Endothelial cell of umbilical vein (primary cell): ENCODE measurements at regions not wholly inside any gene's neighbourhood (a gene's known extent, or its start where the extent isn't known, plus 50 kb on each side); places are given as distances from the start of the nearest gene placed in this dataset.

Experiments used
- BruUV-seq: library from RNA; stranded (reverse); fragments of 400-500 nt; replicated peaks from 2 replicates; lab custom pipeline; 2021; lab: Mats Ljungman, UMichigan
- CTCF ChIA-PET: fragments of 300-600, 350-600 bp; sonication (Branson Sonifier 250); formaldehyde crosslinking; loops from one replicate; lab custom pipeline; 2021; ENCODE audit warnings: antibody characterized with exemption, inconsistent platforms; lab: Charles Lee
- POLR2A ChIA-PET: fragments of 300-600, 350-600 bp; sonication (Branson Sonifier 250); formaldehyde crosslinking; loops from one replicate; lab custom pipeline; 2021; ENCODE audit warnings: antibody characterized with exemption, inconsistent platforms; lab: Charles Lee
- DNase-seq: peaks from one replicate; pipeline ENCODE4 v3.0.0-alpha.2; 2011; ENCODE audit warnings: low read depth, low spot score
- FAIRE-seq: peaks from 2 replicates; lab custom pipeline; 2011; peaks lifted over from hg19 to GRCh38; lab: Jason Lieb, UNC
- H2AFZ ChIP-seq: 2 replicates; pipeline ENCODE4 v1.6.0; 2012; ENCODE audit warnings: low read depth, low read length, control low read depth, inconsistent platforms
- H3K27ac ChIP-seq: 2 replicates; pipeline ENCODE4 v1.5.1; 2011; ENCODE audit warnings: low read depth, mild to moderate bottlenecking, control low read depth, low read length, moderate library complexity; ENCODE audit not compliant: insufficient read depth
- H3K27me3 ChIP-seq, 2 experiments: 2 replicates each; pipeline versions ENCODE4 v1.6.0 to v1.6.1; 2011; ENCODE audit warnings: low read length in 2 of 2, mixed read lengths in 1 of 2; ENCODE audit not compliant: control insufficient read depth in 2 of 2, insufficient read depth in 2 of 2
- H3K36me3 ChIP-seq, 2 experiments: 2 replicates in 1 of 2; 3 replicates in 1 of 2; pipeline ENCODE4 v1.5.1; 2011; ENCODE audit warnings: low read length in 2 of 2, mild to moderate bottlenecking in 1 of 2, moderate library complexity in 1 of 2; ENCODE audit not compliant: control insufficient read depth in 2 of 2, insufficient read depth in 2 of 2; ENCODE audit errors: extremely low read depth in 1 of 2
- H3K4me1 ChIP-seq: 3 replicates; pipeline ENCODE4 v1.5.1; 2011; ENCODE audit warnings: mild to moderate bottlenecking, low read length; ENCODE audit not compliant: control insufficient read depth, insufficient read depth; ENCODE audit errors: extremely low read depth
- H3K4me2 ChIP-seq: 2 replicates; pipeline ENCODE4 v1.6.1; 2011; ENCODE audit warnings: low read length, control low read depth, mixed read lengths; ENCODE audit not compliant: insufficient read depth
- H3K4me3 ChIP-seq, 3 experiments: fragments of 200-600 bp in 1 of 3; sonication (generic), shearing (Covaris generic) in 1 of 3; replicated peaks in 1 of 3; 2 replicates each; pipeline ENCODE4 v1.5.1; 2011 to 2016; ENCODE audit warnings: control low read depth in 3 of 3, low read length in 3 of 3, mild to moderate bottlenecking in 2 of 3, inconsistent platforms in 1 of 3, low read depth in 1 of 3, moderate library complexity in 1 of 3; ENCODE audit not compliant: insufficient read depth in 1 of 3
- H3K79me2 ChIP-seq: 2 replicates; pipeline ENCODE4 v1.6.0; 2012; ENCODE audit warnings: low read length, inconsistent platforms; ENCODE audit not compliant: control insufficient read depth, insufficient read depth
- H3K9ac ChIP-seq: replicated peaks from 2 replicates; pipeline ENCODE3; 2011; ENCODE audit warnings: low read length, control low read depth; ENCODE audit not compliant: insufficient read depth; ENCODE audit errors: extremely low read depth
- H3K9me1 ChIP-seq: replicated peaks from 3 replicates; pipeline ENCODE4 v1.6.0; 2011; ENCODE audit warnings: mild to moderate bottlenecking, low read length; ENCODE audit not compliant: control insufficient read depth, insufficient read depth; ENCODE audit errors: extremely low read depth
- H3K9me3 ChIP-seq: replicated peaks from 2 replicates; pipeline ENCODE4 v1.5.1; 2012; ENCODE audit warnings: low read length, inconsistent platforms; ENCODE audit not compliant: control insufficient read depth, insufficient read depth
- H4K20me1 ChIP-seq: replicated peaks from 2 replicates; pipeline ENCODE3; 2011; ENCODE audit warnings: mild to moderate bottlenecking, low read length; ENCODE audit not compliant: control insufficient read depth, insufficient read depth; ENCODE audit errors: extremely low read depth
- FOS ChIP-seq: IDR thresholded peaks from 2 replicates; pipeline ENCODE4 v1.6.1; 2011; ENCODE audit warnings: mild to moderate bottlenecking, low read length, moderate library complexity, borderline replicate concordance; ENCODE audit not compliant: insufficient read depth
- GATA2 ChIP-seq: IDR thresholded peaks from 2 replicates; pipeline ENCODE4 v1.7.0; 2011; ENCODE audit warnings: low read depth, mild to moderate bottlenecking, moderate library complexity, mixed read lengths, low read length; ENCODE audit not compliant: insufficient read length, insufficient read depth
- POLR2AphosphoS5 ChIP-seq: IDR thresholded peaks from 2 replicates; pipeline ENCODE4 v1.6.1; 2012; ENCODE audit warnings: low read depth, mild to moderate bottlenecking, control low read depth, low read length, moderate library complexity; ENCODE audit not compliant: insufficient read depth
- dilution Hi-C: fragments of 300-500 bp; cut with MboI; formaldehyde crosslinking; loops from one replicate; pipeline ENCODE4 v1.15.0; 2019; ENCODE audit warnings: low sequenced_read_pairs; ENCODE audit not compliant: extremely low pct_ligation_motif_present
- intact Hi-C: fragments of 100-400 bp; cut with micrococcal nuclease; formaldehyde crosslinking; loops from one replicate; pipeline ENCODE4 v1.10.0; 2022
- TF ChIP-seq, protein P1 (sequence below), 2 donors: IDR thresholded peaks; 1 replicate in 1 of 2; 2 replicates in 1 of 2; pipeline ENCODE4 v1.5.1; 2011; ENCODE audit warnings: low read length in 2 of 2, mild to moderate bottlenecking in 2 of 2, moderate library complexity in 2 of 2, control low read depth in 1 of 2, inconsistent platforms in 1 of 2, low read depth in 1 of 2; ENCODE audit not compliant: insufficient read depth in 1 of 2; ENCODE audit errors: extremely low read depth in 1 of 2
- TF ChIP-seq, protein P2 (sequence below): IDR thresholded peaks from 2 replicates; pipeline ENCODE4 v1.6.1; 2011; ENCODE audit not compliant: insufficient read depth, insufficient read length

GRCh38 chr7:67777119-67777518 lies 780.5 kb downstream of the TYW1 start:
- DNase-seq (no peak), FAIRE-seq (no peak)
- Histone ChIP-seq H2AFZ (no peak overlapping the region), H3K4me3 (no peak overlapping the region), H3K36me3 (no peaks in the 10 kb centered on the region), H3K27me3 (no peaks in the 10 kb centered on the region), H3K79me2 (no peaks in the 10 kb centered on the region), H3K4me2 (no peak overlapping the region), H3K9ac (no peak overlapping the region), H3K4me1 (no peaks in the 10 kb centered on the region), H3K9me3 (peaks cover 6% of the 10 kb centered on the region), H3K9me1 (no peaks in the 10 kb centered on the region), H3K27ac (no peak overlapping the region), H4K20me1 (no peaks in the 10 kb centered on the region)
- BruUV-seq: no TSS peak
- TF ChIP-seq POLR2AphosphoS5 (no peak), FOS (no peak), GATA2 (no peak)
- TF ChIP-seq, protein P1, sequence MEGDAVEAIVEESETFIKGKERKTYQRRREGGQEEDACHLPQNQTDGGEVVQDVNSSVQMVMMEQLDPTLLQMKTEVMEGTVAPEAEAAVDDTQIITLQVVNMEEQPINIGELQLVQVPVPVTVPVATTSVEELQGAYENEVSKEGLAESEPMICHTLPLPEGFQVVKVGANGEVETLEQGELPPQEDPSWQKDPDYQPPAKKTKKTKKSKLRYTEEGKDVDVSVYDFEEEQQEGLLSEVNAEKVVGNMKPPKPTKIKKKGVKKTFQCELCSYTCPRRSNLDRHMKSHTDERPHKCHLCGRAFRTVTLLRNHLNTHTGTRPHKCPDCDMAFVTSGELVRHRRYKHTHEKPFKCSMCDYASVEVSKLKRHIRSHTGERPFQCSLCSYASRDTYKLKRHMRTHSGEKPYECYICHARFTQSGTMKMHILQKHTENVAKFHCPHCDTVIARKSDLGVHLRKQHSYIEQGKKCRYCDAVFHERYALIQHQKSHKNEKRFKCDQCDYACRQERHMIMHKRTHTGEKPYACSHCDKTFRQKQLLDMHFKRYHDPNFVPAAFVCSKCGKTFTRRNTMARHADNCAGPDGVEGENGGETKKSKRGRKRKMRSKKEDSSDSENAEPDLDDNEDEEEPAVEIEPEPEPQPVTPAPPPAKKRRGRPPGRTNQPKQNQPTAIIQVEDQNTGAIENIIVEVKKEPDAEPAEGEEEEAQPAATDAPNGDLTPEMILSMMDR (IDR thresholded peaks at IDR 0.05; ENCODE audit: extremely low read depth in 1 of 2, insufficient read depth in 1 of 2, low read depth in 1 of 2, low read length in 2 of 2): no peak
- TF ChIP-seq, protein P2, sequence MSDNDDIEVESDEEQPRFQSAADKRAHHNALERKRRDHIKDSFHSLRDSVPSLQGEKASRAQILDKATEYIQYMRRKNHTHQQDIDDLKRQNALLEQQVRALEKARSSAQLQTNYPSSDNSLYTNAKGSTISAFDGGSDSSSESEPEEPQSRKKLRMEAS: no peak
- POLR2A ChIA-PET: no interaction called here
- dilution Hi-C loops (no loop called here), intact Hi-C loops (no loop called here)
- CTCF ChIA-PET: no interaction called here

DNA sequence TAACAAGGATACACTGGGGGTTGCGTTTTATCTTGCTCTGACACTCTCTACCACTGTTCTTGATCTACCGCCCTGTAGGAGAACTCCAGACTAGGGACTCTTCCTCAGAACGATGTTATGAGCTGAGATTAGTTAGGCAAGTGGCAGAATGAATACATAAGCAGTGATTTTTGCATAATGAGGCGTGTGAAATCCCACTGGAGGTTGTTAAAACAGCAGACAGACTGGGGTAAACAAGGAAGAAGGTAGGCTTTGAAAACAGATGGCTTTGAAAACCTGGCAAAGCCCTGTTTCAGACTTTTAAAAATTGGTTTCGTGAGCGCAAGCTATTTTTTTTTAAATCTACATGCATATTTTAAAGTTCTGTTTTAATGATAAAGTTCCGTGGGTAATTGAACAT lies 785.2 kb downstream of the TYW1 start:
- no peaks in the 10 kb centered on the region for H3K27me3 ChIP-seq
- no peak overlapping the region for H2AFZ ChIP-seq
- POLR2A ChIA-PET: no interaction called here
- DNase-seq: no peak
- H3K4me3 ChIP-seq: no peak overlapping the region
- no peaks in the 10 kb centered on the region for H3K9me1 ChIP-seq
- intact Hi-C loops (no loop called here), dilution Hi-C loops (no loop called here)
- no TSS peak for BruUV-seq
- H3K36me3 ChIP-seq: no peaks in the 10 kb centered on the region
- no peak for FAIRE-seq
- no peaks in the 10 kb centered on the region for H3K79me2 ChIP-seq
- H3K9me3 ChIP-seq: peaks cover 2% of the 10 kb centered on the region
- TF ChIP-seq, protein P1 (IDR thresholded peaks at IDR 0.05; ENCODE audit: extremely low read depth in 1 of 2, insufficient read depth in 1 of 2, low read depth in 1 of 2, low read length in 2 of 2): no peak
- TF ChIP-seq GATA2: no peak
- H3K4me1 ChIP-seq: no peaks in the 10 kb centered on the region
- H3K4me2 ChIP-seq: no peak overlapping the region
- CTCF ChIA-PET: no interaction called here
- no peak overlapping the region for H3K27ac ChIP-seq
- H3K9ac ChIP-seq: no peak overlapping the region
- H4K20me1 ChIP-seq: no peaks in the 10 kb centered on the region
